HCT116 (cell line): ENCODE measurements at regions not wholly inside any gene's neighbourhood (a gene's known extent, or its start where the extent isn't known, plus 50 kb on each side); places are given as distances from the start of the nearest gene placed in this dataset.

Experiments used
- ATAC-seq: fragments of 200-7000 bp; cut with Tn5 transposase; 2 replicates; pipeline ENCODE4 v1.9.1; 2020; ENCODE audit warnings: mild to moderate bottlenecking, moderate library complexity
- BruUV-seq: library from RNA; stranded (reverse); fragments of 400-500 nt; replicated peaks from 2 replicates; lab custom pipeline; 2021; lab: Mats Ljungman, UMichigan
- CTCF ChIA-PET: fragments of 300-600 bp; sonication (Branson Sonifier 250); formaldehyde crosslinking; loops from one replicate; lab custom pipeline; 2021; ENCODE audit warnings: antibody characterized with exemption; lab: Charles Lee
- POLR2A ChIA-PET: fragments of 300-600, 350-600 bp; sonication (Branson Sonifier 250); formaldehyde crosslinking; loops from one replicate; lab custom pipeline; 2021; ENCODE audit warnings: antibody characterized with exemption; lab: Charles Lee
- RAD21 ChIA-PET, 2 experiments: fragments of 300-600 bp; sonication (Branson Sonifier 250); formaldehyde crosslinking; loops; one replicate each; lab custom pipeline; 2023; ENCODE audit warnings: low total read pairs in 2 of 2; ENCODE audit not compliant: uncharacterized antibody in 2 of 2, unreplicated experiment in 2 of 2, low non-redundant PET in 1 of 2; lab: Charles Lee
- DNase-seq: peaks from one replicate; pipeline ENCODE4 v3.0.0-alpha.2; 2010; ENCODE audit warnings: low read depth, low spot score
- H2AFZ ChIP-seq: fragments of 200-600 bp; shearing (Covaris generic), sonication (generic); 2 replicates; pipeline ENCODE4 v1.6.1; 2017; ENCODE audit warnings: low read depth, mixed run types, mixed read lengths, antibody characterized with exemption, low read length; ENCODE audit not compliant: poor library complexity, severe bottlenecking
- H3K27ac ChIP-seq: 2 replicates; pipeline ENCODE4 v1.5.1; 2012; ENCODE audit warnings: low read depth, low read length
- H3K27me3 ChIP-seq: fragments of 200-600 bp; sonication (generic); 2 replicates; pipeline ENCODE4 v1.6.1; 2016; ENCODE audit warnings: mixed run types, low read length, mixed read lengths; ENCODE audit not compliant: insufficient read depth
- H3K36me3 ChIP-seq, 2 experiments: fragments of 200-500 bp in 1 of 2; fragments of 200-600 bp in 1 of 2; sonication (Bioruptor generic) in 1 of 2; sonication (generic) in 1 of 2; 2 replicates each; pipeline versions ENCODE4 v1.5.1 to v1.6.1; 2014 to 2016; ENCODE audit warnings: low read length in 2 of 2, inconsistent platforms in 1 of 2, mixed read lengths in 1 of 2, mixed run types in 1 of 2; ENCODE audit not compliant: insufficient read depth in 2 of 2, control insufficient read depth in 1 of 2
- H3K4me1 ChIP-seq, 2 experiments: fragments of 200-600 bp in 1 of 2; sonication (generic) in 1 of 2; 2 replicates each; pipeline versions ENCODE4 v1.5.1 to v1.6.1; 2012 to 2017; ENCODE audit warnings: low read length in 2 of 2, inconsistent platforms in 1 of 2, mild to moderate bottlenecking in 1 of 2, mixed read lengths in 1 of 2, mixed run types in 1 of 2, moderate library complexity in 1 of 2; ENCODE audit not compliant: insufficient read depth in 2 of 2, control insufficient read depth in 1 of 2
- H3K4me2 ChIP-seq: fragments of 200-600 bp; sonication (generic); 2 replicates; pipeline ENCODE4 v1.6.1; 2017; ENCODE audit warnings: mixed run types, low read length, mixed read lengths
- H3K4me3 ChIP-seq, 2 experiments: fragments of 200-600 bp in 1 of 2; sonication (generic) in 1 of 2; replicated peaks in 1 of 2; 2 replicates each; pipeline ENCODE4 v1.5.1; 2011 to 2016; ENCODE audit warnings: low read length in 2 of 2, control low read depth in 1 of 2, low read depth in 1 of 2, mild to moderate bottlenecking in 1 of 2, mixed read lengths in 1 of 2, mixed run types in 1 of 2
- H3K79me2 ChIP-seq: fragments of 200-600 bp; sonication (generic); 2 replicates; pipeline ENCODE4 v1.6.1; 2017; ENCODE audit warnings: mild to moderate bottlenecking, mixed run types, low read length, moderate library complexity, mixed read lengths; ENCODE audit not compliant: insufficient read depth
- H3K9ac ChIP-seq: fragments of 200-600 bp; sonication (generic); 2 replicates; pipeline ENCODE4 v1.6.1; 2016; ENCODE audit warnings: low read length, mixed read lengths
- H3K9me2 ChIP-seq: fragments of 200-600 bp; sonication (generic), shearing (Covaris generic); 2 replicates; pipeline ENCODE4 v1.6.1; 2017; ENCODE audit warnings: mixed run types, mild to moderate bottlenecking, moderate library complexity; ENCODE audit not compliant: insufficient read depth
- H3K9me3 ChIP-seq, 2 experiments: fragments of 200-500 bp in 1 of 2; fragments of 200-600 bp in 1 of 2; sonication (Bioruptor generic) in 1 of 2; sonication (generic) in 1 of 2; 2 replicates each; pipeline ENCODE4 v1.6.1; 2014 to 2017; ENCODE audit warnings: low read length in 2 of 2, mixed read lengths in 2 of 2, inconsistent platforms in 1 of 2, low read depth in 1 of 2, mild to moderate bottlenecking in 1 of 2, mixed run types in 1 of 2, moderate library complexity in 1 of 2; ENCODE audit not compliant: control insufficient read depth in 1 of 2, insufficient read depth in 1 of 2
- H4K20me1 ChIP-seq: fragments of 200-600 bp; sonication (generic), shearing (Covaris generic); 2 replicates; pipeline ENCODE4 v1.6.1; 2017; ENCODE audit warnings: mixed run types, mild to moderate bottlenecking, moderate library complexity; ENCODE audit not compliant: insufficient read depth
- CBX3 ChIP-seq: IDR thresholded peaks from 2 replicates; pipeline ENCODE4 v1.6.1; 2012; ENCODE audit warnings: low read depth
- ELF1 ChIP-seq: IDR thresholded peaks from 2 replicates; pipeline ENCODE4 v1.6.1; 2012; ENCODE audit warnings: low read depth, borderline replicate concordance
- JUND ChIP-seq: IDR thresholded peaks from 2 replicates; pipeline ENCODE4 v1.6.1; 2012
- SP1 ChIP-seq: IDR thresholded peaks from 2 replicates; pipeline ENCODE4 v1.6.1; 2012; ENCODE audit warnings: low read depth
- SRF ChIP-seq: IDR thresholded peaks from 2 replicates; pipeline ENCODE4 v1.6.1; 2012; ENCODE audit warnings: low read depth
- YY1 ChIP-seq: IDR thresholded peaks from 2 replicates; pipeline ENCODE4 v1.6.1; 2011; ENCODE audit warnings: low read length, low read depth, moderate library complexity, mild to moderate bottlenecking; ENCODE audit not compliant: insufficient replicate concordance; ENCODE audit errors: extremely low read depth
- intact Hi-C: fragments of 100-400 bp; cut with micrococcal nuclease; formaldehyde crosslinking; loops from 2 replicates; pipeline ENCODE4 v1.10.0; 2022
- TF ChIP-seq, protein P1 (sequence below): IDR thresholded peaks from 2 replicates; pipeline ENCODE4 v1.6.1; 2012; ENCODE audit warnings: low read depth
- TF ChIP-seq, protein P2 (sequence below): IDR thresholded peaks from 2 replicates; pipeline ENCODE4 v1.6.1; 2012

DNA sequence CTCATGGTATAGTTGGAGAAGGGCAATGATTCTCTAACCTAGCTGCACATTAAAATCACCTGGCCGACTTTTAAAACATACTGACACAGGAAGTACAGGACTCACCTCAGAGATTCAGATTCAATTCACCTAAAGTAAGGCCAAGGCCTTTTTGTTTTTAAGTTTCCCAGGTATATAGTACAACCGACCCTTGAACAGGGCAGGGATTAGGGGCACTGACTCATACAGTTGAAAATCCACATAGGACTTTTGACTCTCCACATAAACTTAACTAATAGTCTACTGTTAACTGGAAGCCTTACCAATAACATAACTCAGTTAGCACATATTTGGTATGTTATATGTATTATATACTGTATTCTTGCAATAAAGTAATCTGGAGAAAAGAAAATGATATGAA lies 129.5 kb upstream of the ABI3BP start:
- no peak overlapping the region for H3K27ac ChIP-seq
- H3K4me1 ChIP-seq = no peaks in the 10 kb centered on the region
- ChIA-PET RAD21 (no interaction called here), CTCF (no interaction called here), POLR2A (no interaction called here)
- intact Hi-C loops = no loop called here
- no peak overlapping the region for H2AFZ ChIP-seq
- no peak for ATAC-seq
- no peaks in the 10 kb centered on the region for H3K36me3 ChIP-seq
- no peaks in the 10 kb centered on the region for H3K27me3 ChIP-seq
- no peak overlapping the region for H3K4me3 ChIP-seq
- H3K4me2 ChIP-seq = no peak overlapping the region
- no peaks in the 10 kb centered on the region for H3K9me3 ChIP-seq
- H3K9me2 ChIP-seq = no peaks in the 10 kb centered on the region
- TF ChIP-seq SRF (no peak), SP1 (no peak), YY1 (no peak), JUND (no peak), CBX3 (no peak)
- TF ChIP-seq, protein P1, sequence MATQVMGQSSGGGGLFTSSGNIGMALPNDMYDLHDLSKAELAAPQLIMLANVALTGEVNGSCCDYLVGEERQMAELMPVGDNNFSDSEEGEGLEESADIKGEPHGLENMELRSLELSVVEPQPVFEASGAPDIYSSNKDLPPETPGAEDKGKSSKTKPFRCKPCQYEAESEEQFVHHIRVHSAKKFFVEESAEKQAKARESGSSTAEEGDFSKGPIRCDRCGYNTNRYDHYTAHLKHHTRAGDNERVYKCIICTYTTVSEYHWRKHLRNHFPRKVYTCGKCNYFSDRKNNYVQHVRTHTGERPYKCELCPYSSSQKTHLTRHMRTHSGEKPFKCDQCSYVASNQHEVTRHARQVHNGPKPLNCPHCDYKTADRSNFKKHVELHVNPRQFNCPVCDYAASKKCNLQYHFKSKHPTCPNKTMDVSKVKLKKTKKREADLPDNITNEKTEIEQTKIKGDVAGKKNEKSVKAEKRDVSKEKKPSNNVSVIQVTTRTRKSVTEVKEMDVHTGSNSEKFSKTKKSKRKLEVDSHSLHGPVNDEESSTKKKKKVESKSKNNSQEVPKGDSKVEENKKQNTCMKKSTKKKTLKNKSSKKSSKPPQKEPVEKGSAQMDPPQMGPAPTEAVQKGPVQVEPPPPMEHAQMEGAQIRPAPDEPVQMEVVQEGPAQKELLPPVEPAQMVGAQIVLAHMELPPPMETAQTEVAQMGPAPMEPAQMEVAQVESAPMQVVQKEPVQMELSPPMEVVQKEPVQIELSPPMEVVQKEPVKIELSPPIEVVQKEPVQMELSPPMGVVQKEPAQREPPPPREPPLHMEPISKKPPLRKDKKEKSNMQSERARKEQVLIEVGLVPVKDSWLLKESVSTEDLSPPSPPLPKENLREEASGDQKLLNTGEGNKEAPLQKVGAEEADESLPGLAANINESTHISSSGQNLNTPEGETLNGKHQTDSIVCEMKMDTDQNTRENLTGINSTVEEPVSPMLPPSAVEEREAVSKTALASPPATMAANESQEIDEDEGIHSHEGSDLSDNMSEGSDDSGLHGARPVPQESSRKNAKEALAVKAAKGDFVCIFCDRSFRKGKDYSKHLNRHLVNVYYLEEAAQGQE = no peak
- TF ChIP-seq, protein P2, sequence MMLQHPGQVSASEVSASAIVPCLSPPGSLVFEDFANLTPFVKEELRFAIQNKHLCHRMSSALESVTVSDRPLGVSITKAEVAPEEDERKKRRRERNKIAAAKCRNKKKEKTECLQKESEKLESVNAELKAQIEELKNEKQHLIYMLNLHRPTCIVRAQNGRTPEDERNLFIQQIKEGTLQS = no peak
- no peak overlapping the region for H3K9ac ChIP-seq
- H3K79me2 ChIP-seq = no peaks in the 10 kb centered on the region
- H4K20me1 ChIP-seq = no peaks in the 10 kb centered on the region
- BruUV-seq = no TSS peak
- DNase-seq = no peak

DNA sequence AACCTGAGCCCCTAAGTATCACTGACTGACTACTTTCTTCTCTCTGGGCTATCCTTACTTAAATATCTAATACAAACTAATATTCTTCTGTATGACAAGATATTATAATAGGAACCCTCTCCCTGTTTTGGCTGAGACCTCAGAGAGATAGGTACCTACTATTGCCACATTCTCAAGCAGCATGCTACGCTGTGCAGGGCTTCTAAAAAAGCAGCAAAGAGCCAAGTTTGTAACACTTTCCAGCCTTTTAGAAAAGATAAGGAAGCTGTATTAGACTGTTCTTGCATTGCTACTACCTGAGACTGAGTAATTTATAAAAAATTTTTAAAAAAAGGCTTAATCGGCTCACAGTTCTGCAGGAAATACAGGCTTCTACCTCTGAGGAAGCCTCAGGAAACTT lies 126.8 kb upstream of the ABI3BP start:
- BruUV-seq = no TSS peak
- H3K4me3 ChIP-seq = no peak overlapping the region
- ChIA-PET RAD21 (no interaction called here), CTCF (no interaction called here), POLR2A (no interaction called here)
- intact Hi-C loops = no loop called here
- H3K4me2 ChIP-seq = no peak overlapping the region
- no peaks in the 10 kb centered on the region for H3K36me3 ChIP-seq
- H3K27me3 ChIP-seq = no peaks in the 10 kb centered on the region
- H3K9ac ChIP-seq = no peak overlapping the region
- no peaks in the 10 kb centered on the region; the same call in 1 of the 2 replicates for H4K20me1 ChIP-seq
- H3K79me2 ChIP-seq = no peaks in the 10 kb centered on the region
- no peaks in the 10 kb centered on the region for H3K9me3 ChIP-seq
- H3K4me1 ChIP-seq = no peaks in the 10 kb centered on the region
- H2AFZ ChIP-seq = no peak overlapping the region
- DNase-seq (no peak), ATAC-seq (no peak)
- H3K27ac ChIP-seq = no peak overlapping the region
- no peak for TF ChIP-seq ELF1
- H3K9me2 ChIP-seq = no peaks in the 10 kb centered on the region
